BJ (cell line): ENCODE measurements at regions not wholly inside any gene's neighbourhood (a gene's known extent, or its start where the extent isn't known, plus 50 kb on each side); places are given as distances from the start of the nearest gene placed in this dataset.

Experiments used
- CTCF ChIA-PET: fragments of 350-600 bp; formaldehyde crosslinking; extraction: SDS; loops from one replicate; lab custom pipeline; 2021; ENCODE audit warnings: antibody characterized with exemption, inconsistent platforms; lab: Yijun Ruan, JAX
- POLR2A ChIA-PET: fragments of 300-600 bp; sonication (Branson Sonifier 250); formaldehyde crosslinking; extraction: SDS; loops from one replicate; lab custom pipeline; 2021; ENCODE audit warnings: antibody characterized with exemption; lab: Charles Lee
- DNase-seq: peaks from one replicate; pipeline ENCODE4 v3.0.0-alpha.2; 2011; ENCODE audit warnings: low read depth
- H3K27me3 ChIP-seq: 2 replicates; pipeline ENCODE4 v1.6.0; 2011; ENCODE audit warnings: low read length; ENCODE audit not compliant: control insufficient read depth, insufficient read depth
- H3K36me3 ChIP-seq: 2 replicates; pipeline ENCODE4 v1.5.1; 2011; ENCODE audit warnings: low read length; ENCODE audit not compliant: control insufficient read depth, insufficient read depth
- H3K4me3 ChIP-seq: 2 replicates; pipeline ENCODE4 v1.5.1; 2011; ENCODE audit warnings: low read depth, mild to moderate bottlenecking, control low read depth, low read length
- TF ChIP-seq, protein P1 (sequence below): IDR thresholded peaks from 2 replicates; pipeline ENCODE4 v1.5.1; 2011; ENCODE audit warnings: low read depth, mild to moderate bottlenecking, control low read depth, inconsistent platforms, low read length, moderate library complexity; ENCODE audit not compliant: insufficient read depth

DNA sequence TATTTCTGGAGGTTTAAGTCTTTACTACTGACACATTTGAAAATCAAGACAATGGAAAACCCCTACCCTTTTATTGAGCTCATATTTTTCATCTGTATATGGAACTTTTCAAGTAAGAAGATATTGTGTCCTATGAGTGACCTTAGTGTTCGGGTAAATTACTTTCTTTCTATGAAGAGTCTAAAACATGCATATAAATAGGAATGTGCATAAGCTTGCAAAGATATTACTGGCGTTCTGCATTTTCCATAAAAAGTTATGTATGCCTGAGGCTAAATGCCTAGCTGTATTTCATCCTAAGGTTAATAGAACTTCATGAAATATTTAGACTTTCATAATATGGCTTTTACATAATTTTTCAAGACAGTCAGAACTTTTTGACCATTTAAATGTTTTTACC is 495.8 kb upstream of the ADAMTS5 start:
- no peak for DNase-seq
- Histone ChIP-seq H3K36me3 (no peaks in the 10 kb centered on the region), H3K4me3 (no peak overlapping the region), H3K27me3 (no peaks in the 10 kb centered on the region)
- CTCF ChIA-PET: interaction anchor here (0.5 to 1.7 kb wide), 2 partner anchors 14 to 34 kb away, joined by 3 to 4 read pairs; no protein-coding TSS in a partner anchor
- TF ChIP-seq, protein P1, sequence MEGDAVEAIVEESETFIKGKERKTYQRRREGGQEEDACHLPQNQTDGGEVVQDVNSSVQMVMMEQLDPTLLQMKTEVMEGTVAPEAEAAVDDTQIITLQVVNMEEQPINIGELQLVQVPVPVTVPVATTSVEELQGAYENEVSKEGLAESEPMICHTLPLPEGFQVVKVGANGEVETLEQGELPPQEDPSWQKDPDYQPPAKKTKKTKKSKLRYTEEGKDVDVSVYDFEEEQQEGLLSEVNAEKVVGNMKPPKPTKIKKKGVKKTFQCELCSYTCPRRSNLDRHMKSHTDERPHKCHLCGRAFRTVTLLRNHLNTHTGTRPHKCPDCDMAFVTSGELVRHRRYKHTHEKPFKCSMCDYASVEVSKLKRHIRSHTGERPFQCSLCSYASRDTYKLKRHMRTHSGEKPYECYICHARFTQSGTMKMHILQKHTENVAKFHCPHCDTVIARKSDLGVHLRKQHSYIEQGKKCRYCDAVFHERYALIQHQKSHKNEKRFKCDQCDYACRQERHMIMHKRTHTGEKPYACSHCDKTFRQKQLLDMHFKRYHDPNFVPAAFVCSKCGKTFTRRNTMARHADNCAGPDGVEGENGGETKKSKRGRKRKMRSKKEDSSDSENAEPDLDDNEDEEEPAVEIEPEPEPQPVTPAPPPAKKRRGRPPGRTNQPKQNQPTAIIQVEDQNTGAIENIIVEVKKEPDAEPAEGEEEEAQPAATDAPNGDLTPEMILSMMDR: no peak
- POLR2A ChIA-PET: no interaction called here

GRCh38 chr21:27454234-27454633 is 487.3 kb upstream of the ADAMTS5 start:
- TF ChIP-seq, protein P1: no peak
- H3K36me3 ChIP-seq: no peaks in the 10 kb centered on the region
- no peak for DNase-seq
- H3K27me3 ChIP-seq: no peaks in the 10 kb centered on the region
- no peak overlapping the region for H3K4me3 ChIP-seq
- CTCF ChIA-PET: no interaction called here
- POLR2A ChIA-PET: no interaction called here

DNA sequence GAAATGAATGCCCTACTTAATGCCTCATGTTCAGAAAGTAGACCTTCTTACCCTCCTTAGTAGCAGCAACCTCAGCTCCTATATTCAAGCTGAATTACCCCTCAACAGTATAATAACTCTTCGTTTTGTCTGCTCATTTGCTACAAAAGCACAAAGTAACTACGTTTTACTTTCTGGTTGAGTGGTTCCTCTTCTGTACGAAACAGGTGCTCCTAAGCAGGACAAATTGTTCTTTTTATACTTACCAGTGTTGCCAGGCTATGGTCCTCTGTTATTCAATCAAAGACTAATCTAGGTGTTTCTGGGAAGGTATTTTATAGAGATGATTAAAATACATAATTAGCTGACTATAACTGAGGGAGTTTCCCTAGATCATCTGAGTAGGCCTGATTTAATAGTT is 484.2 kb upstream of the ADAMTS5 start:
- Histone ChIP-seq H3K4me3 (no peak overlapping the region), H3K27me3 (no peaks in the 10 kb centered on the region), H3K36me3 (no peaks in the 10 kb centered on the region)
- TF ChIP-seq, protein P1: no peak
- CTCF ChIA-PET: no interaction called here
- DNase-seq: no peak
- POLR2A ChIA-PET: no interaction called here

DNA sequence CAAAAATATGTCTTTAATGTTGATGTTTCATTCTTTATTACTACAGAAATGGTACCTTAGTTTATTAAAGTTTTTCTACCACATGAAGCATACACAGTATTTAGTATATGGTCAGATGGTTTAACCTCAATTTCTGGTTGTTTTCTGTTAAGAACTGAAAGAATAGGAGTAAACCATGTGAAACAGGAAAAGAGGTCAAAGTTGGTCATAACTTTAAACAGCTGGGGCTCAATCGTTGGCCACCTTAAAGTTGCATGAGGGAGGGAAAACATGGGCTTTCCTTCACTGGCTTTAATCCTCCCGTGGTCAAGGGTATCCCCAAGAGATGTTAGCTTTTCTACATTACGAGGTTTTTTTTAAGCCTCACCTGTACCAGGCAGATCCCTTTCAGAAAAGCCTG is 483.3 kb upstream of the ADAMTS5 start:
- POLR2A ChIA-PET: no interaction called here
- CTCF ChIA-PET: no interaction called here
- H3K36me3 ChIP-seq: no peaks in the 10 kb centered on the region
- no peak for DNase-seq
- TF ChIP-seq, protein P1: no peak
- H3K27me3 ChIP-seq: no peaks in the 10 kb centered on the region
- H3K4me3 ChIP-seq: no peak overlapping the region

GRCh38 chr21:27448960-27449359 is 482.1 kb upstream of the ADAMTS5 start:
- Histone ChIP-seq H3K27me3 (no peaks in the 10 kb centered on the region), H3K4me3 (no peak overlapping the region), H3K36me3 (no peaks in the 10 kb centered on the region)
- no peak for DNase-seq
- POLR2A ChIA-PET: no interaction called here
- TF ChIP-seq, protein P1: no peak
- CTCF ChIA-PET: interaction anchor here (1.6 to 1.8 kb wide), 2 partner anchors 11 to 13 kb away, joined by 4 to 5 read pairs; no protein-coding TSS in a partner anchor
